Right ventricle myocardium superior (tissue), 1 donor: ENCODE measurements at regions not wholly inside any gene's neighbourhood (a gene's known extent, or its start where the extent isn't known, plus 50 kb on each side); places are given as distances from the start of the nearest gene placed in this dataset.

ENCODE experiments used
- ATAC-seq: fragments of 200-7000 bp; cut with Tn5 transposase; one replicate; pipeline ENCODE4 v1.9.1; 2020; ENCODE audit warnings: mild to moderate bottlenecking; ENCODE audit not compliant: poor library complexity
- DNase-seq: peaks from one replicate; pipeline ENCODE4 v3.0.0-alpha.2; 2020
- intact Hi-C: fragments of 100-400 bp; cut with DNase I; formaldehyde crosslinking; loops from one replicate; pipeline ENCODE4 v1.11.2; 2022
- donor health status: DM: no; HTN: yes; CAD: no; lungs with severe emphysema.

DNA sequence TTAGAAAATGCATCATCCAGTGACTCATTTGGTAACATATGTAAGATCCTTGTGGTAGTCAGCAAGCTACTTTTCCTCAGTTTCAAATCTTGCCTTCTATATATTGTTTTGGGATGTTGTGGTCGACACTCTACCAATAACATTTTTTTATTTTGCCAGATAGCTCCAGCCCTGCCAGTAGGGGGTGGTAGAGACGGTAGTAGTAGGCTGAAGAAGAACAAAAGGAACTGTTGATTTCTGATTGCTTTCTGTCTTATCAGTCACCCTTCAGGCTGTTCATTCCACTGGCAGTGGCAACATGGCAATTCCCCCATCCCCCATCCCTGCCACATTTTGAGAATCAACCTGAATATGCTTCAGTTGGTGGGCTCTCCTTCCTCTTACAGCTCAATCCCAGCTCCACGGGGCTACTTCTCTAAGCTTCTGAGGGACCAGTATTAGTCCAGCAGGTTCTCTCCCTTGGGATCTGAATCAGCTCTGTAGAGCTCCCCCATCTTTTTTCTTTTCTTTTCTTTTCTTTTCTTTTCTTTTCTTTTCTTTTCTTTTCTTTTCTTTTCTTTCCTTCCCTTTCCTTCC, 171.5 kb upstream of the VEGFC start:
- ATAC-seq (no peak), DNase-seq (no peak)
- intact Hi-C loops = no loop called here

GRCh38 chr4:176967586-176967985, 174.9 kb upstream of the VEGFC start:
- ATAC-seq = no peak
- intact Hi-C loops = no loop called here
- no peak for DNase-seq

- intact Hi-C loops = no loop called here
- DNase-seq = no peak
- ATAC-seq = no peak
Measured at GRCh38 chr4:176968094-176968493, 175.4 kb upstream of the VEGFC start.

- DNase-seq (no peak), ATAC-seq (no peak)
- intact Hi-C loops = no loop called here
Measured at GRCh38 chr4:176969011-176969410, 176.3 kb upstream of the VEGFC start.

DNA sequence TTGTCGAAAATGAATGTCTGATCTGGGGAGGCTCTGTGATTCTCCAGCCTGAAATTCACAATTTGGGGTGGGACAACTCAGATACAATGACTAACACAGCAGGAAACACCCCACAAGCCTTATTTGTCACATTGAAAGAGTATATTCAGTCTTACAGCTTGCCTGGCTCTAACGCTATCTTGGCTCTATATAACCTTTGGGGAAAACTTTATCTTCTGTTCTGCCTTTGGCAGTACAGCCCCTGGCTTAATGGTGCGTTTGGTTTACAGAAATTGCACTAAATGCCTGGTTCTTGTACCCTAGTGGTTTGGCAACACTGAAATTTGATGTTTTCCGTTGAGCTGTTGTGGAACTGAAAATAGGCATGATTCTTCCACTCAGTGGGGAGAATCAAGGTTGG, 178.1 kb upstream of the VEGFC start:
- ATAC-seq = peak; percentile 80
- no peak for DNase-seq
- intact Hi-C loops = no loop called here

- intact Hi-C loops = no loop called here
- no peak for DNase-seq
- no peak for ATAC-seq
Measured at GRCh38 chr4:176971576-176972115, 178.9 kb upstream of the VEGFC start.

DNA sequence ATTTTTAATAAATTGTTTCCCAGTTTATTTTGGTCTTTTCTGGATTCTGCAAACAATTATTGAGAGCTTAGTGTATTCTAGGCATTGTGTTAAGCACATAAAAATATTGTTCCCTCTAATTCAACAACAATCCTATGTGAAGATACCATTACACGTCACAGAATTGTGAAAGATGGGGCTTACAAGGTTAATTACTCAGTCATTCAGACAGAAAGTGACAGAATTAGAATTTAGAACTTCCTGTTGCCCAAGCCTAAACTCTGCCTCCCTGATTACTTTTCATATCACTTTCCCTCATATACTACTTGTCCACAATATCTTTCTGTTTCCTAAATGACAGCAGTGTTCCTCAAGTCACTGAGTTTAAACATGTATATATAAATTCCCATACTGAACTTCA, 186.7 kb upstream of the VEGFC start:
- ATAC-seq (no peak), DNase-seq (no peak)
- intact Hi-C loops = no loop called here

DNA sequence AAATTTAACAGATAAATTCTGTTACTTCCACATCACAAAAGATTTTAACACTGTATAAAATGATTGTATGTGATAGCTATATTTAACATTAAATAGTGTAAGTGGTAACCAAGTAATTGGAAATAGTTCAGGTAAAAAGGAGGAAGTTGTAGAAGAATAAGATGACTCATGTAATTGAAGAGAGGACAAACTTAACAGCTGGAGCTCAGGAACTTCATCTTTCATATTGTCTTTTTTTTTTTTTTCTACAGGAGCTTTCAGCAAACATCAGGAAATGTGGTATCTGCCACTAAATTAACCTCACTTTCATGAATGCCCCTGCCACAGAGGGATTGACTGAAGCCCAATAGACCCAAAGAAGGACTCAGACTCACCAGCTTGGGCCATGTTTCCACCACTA, 188.4 kb upstream of the VEGFC start:
- intact Hi-C loops = no loop called here
- DNase-seq (no peak), ATAC-seq (no peak)

DNA sequence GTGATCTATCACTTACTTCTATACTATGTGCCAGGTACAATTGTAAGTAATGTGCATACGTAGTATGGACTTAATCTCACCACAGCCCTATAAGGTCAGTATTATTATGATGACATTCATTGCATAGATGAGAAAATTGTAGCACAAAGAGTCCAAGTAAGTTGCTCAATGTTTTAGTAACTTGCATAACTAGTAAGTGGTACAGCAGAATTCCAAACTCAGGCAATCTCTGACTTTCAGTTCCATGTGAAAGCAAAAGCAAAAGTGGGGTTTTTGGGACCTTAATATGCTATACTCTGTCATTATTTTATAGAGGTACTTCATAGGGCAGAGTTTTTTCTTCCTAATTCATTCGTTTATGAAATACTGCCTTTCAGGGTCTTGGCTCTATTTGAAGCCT, 188.8 kb upstream of the VEGFC start:
- peak; percentile 59 for ATAC-seq

GRCh38 chr4:176988226-176988625, 195.5 kb upstream of the VEGFC start:
- DNase-seq (no peak), ATAC-seq (no peak)
- intact Hi-C loops = no loop called here

More for the DNA sequence above, 188.8 kb upstream of the VEGFC start:
- intact Hi-C loops = no loop called here
- DNase-seq = no peak

- intact Hi-C loops = no loop called here
- DNase-seq (no peak), ATAC-seq (no peak)
Measured at GRCh38 chr4:176989186-176989585, 196.5 kb upstream of the VEGFC start.

DNA sequence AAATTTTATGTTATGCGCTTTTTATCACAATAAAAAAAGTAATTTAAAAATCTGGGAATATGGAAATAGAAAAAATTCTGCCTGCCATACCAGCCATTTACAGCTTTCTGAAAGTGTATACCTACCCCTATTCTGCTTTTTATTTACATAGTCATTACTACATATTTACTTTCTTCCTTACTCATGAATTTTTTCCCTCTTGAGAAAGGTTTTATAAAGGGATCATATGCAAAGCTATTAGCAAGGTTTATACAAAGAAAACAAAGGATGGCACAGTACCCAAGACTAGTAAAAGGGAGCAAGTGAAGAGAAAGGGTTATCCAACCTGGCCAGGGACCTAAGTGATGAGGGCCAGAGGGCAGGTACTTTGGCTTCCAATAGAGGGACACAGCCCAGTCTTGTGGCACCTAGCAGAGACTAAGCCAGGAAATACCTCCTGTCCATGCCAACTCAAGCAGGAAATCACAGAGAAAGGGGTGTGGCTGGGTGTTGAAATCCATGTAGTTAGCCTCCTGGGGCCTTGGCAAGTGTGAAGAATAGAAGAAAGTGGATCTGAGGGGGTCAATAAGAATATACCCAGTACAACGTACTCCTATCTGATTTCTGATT, 207.3 kb upstream of the VEGFC start:
- intact Hi-C loops = no loop called here
- DNase-seq (no peak), ATAC-seq (no peak)

DNA sequence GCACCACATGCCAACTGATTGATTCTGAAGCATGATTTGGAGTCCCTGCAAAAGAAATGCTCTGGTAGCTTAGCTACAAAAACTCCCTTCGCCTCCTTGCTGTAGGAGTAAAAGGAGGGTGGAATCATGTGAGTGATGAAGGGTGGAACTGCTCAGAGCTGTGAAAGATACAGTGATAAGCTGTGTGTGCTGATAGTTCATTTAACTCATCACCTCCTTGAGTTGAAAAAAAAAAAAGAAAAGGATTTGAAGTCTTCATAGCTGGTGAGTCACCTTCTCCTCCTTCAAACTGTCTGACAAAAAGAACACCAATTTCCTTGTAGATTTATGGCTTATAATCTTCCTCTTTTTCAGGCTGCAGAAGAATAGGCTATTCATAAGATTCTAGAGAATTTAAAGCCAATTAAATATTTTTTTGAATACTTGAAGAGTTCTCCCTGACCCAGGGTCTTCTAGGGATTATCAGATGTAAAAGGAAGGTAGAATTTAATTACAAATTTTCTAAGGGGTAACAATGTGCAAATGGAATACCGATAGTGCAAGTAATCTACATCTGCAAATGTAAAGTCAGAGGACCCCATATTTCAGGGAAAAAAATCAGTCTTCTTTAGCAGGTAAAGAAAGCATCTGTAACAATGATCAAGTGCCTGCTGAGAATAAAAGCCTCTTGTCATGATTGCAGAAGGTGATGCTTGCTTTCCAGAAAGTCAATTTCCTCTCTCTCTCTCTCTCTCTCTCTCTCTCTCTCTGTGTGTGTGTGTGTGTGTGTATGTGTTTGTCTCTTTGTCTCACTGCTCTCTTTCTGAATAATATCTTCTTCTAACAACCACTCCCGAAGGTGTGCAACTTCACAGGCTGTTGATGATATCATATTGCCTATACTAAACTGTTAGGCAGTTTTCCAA, 208.8 kb upstream of the VEGFC start:
- ATAC-seq = no peak
- DNase-seq = no peak
- intact Hi-C loops = no loop called here

DNA sequence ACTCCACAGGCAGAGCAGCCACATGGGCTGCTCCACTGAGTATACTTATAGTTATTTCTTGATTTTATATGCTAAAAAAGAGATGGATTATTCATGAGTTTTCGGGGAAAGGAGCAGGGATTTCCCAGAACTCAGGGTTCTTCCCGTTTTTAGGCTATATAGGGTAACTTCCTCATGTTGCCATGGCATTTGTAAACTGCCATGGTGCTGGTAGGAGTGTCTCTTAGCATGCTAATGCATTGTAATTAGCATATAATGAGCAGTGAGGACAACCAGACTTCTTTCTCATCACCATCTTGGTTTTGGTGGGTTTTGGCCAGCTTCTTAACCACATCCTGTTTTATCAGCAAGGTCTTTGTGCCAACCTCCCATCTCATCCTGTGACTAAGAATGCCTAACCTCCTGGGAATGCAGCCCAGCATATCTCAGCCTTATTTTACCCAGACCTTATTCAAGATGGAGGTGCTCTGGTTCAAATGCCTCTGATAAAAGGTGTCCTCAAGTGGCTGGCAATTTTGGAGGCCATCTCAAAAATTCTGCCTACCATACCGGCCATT, 213.0 kb upstream of the VEGFC start:
- ATAC-seq = no peak
- intact Hi-C loops = no loop called here
- DNase-seq = no peak

DNA sequence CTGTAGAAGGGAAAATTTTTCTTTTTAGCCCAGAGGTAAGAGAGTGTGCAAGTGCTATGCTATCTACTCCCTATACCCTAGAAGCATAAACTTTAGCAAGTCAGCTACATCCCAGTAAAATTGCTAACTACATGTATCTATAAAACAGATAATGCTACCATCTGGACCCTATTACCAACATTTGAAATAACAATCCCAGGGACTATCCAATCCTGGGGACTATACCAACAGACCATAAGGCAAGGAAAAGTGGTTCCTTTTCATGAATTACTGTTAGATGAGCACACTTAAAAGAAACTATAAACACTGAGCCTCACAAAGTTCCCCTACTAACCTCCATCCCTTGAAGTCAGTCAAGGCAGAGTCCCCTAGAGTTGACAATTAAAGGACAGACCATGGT, 213.6 kb upstream of the VEGFC start:
- DNase-seq (no peak), ATAC-seq (no peak)
- intact Hi-C loops = no loop called here

DNA sequence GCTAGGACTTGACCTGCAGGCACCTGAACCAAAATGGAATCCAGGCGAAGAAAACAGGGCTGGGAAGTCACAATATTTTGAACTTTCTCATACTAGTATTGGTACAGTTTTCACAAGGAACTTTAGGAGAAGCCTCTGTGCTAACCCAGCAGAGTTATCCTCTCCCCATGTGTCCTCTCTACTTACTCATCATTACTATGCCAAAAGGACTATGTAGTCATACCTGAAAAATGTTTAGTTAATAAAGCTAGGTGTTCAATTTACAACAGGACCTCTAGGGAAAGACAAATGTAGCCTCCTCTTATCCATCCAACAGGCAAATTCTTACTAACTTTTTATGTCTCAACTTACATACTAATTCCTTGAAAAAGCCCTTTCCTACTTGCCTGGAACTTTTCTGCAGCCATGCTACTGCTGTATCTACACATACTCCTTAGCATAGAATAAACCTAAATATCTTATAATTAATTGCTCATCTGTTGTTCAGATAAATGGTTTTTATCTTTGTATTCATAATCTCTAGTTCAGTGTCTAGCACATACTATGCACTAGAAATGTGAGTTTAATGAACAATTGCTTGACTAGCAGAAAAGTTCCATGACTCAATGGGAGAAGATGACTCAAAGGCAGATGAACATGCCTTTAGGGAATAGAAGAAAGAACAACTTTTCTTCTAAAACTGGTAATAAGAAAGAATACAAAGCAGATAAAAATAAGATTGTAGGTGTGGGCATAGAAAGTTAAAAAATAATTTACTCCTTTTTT, 215.5 kb upstream of the VEGFC start:
- intact Hi-C loops = no loop called here
- no peak for ATAC-seq
- no peak for DNase-seq

- DNase-seq (no peak), ATAC-seq (no peak)
- intact Hi-C loops = no loop called here
Measured at GRCh38 chr4:177008836-177009501, 216.2 kb upstream of the VEGFC start.

GRCh38 chr4:177010418-177010817, 217.7 kb upstream of the VEGFC start:
- DNase-seq = no peak
- intact Hi-C loops = no loop called here
- ATAC-seq = no peak
